ENCODE measurements at regions not wholly inside any gene's neighbourhood (a gene's known extent, or its start where the extent isn't known, plus 50 kb on each side); places are given as distances from the start of the nearest gene placed in this dataset.

- no peak overlapping the region for H3K4me3 ChIP-seq (ENCODE audit: low read depth, poor library complexity, severe bottlenecking)
- WGBS, 2 donors, result 53% methylated on average over 2 of the region's 2 CpGs
- intact Hi-C loops (cut with DNase I; ENCODE audit: low total_unique reads), result no loop called here
- no peak for TF ChIP-seq CTCF (IDR thresholded peaks at IDR 0.05)
- TF ChIP-seq POLR2A (IDR thresholded peaks at IDR 0.05), result no peak
- DNase-seq (ENCODE audit: low spot score in 2 of 2), result no peak
Observed at GRCh38 chr9:78533500-78533899, 236.6 kb downstream of the PSAT1 start.

- WGBS, 2 donors, result 95 to 96% methylated on average over 3 of the region's 3 CpGs
- intact Hi-C loops (cut with DNase I; ENCODE audit: low total_unique reads), result no loop called here
- TF ChIP-seq CTCF (IDR thresholded peaks at IDR 0.05), result no peak
- DNase-seq (ENCODE audit: low spot score in 2 of 2), result no peak
- H3K4me3 ChIP-seq (ENCODE audit: low read depth, poor library complexity, severe bottlenecking), result no peak overlapping the region
Observed at GRCh38 chr9:78539188-78539587, 242.3 kb downstream of the PSAT1 start.

GRCh38 chr9:78539904-78540303 lies 243.0 kb downstream of the PSAT1 start:
- H3K4me3 ChIP-seq (ENCODE audit: low read depth, poor library complexity, severe bottlenecking), result no peak overlapping the region
- intact Hi-C loops (cut with DNase I; ENCODE audit: low total_unique reads), result no loop called here
- 53 to 59% methylated on average over 2 of the region's 2 CpGs for WGBS, 2 donors
- TF ChIP-seq CTCF (IDR thresholded peaks at IDR 0.05), result no peak
- TF ChIP-seq POLR2A (IDR thresholded peaks at IDR 0.05), result no peak
- no peak for DNase-seq (ENCODE audit: low spot score in 2 of 2)

GRCh38 chr9:78541868-78542443 lies 245.0 kb downstream of the PSAT1 start:
- no peak for DNase-seq (ENCODE audit: low spot score in 2 of 2)
- intact Hi-C loops (cut with DNase I; ENCODE audit: low total_unique reads), result no loop called here
- 85 to 92% methylated on average over 9 of the region's 9 CpGs for WGBS, 2 donors
- TF ChIP-seq POLR2A (IDR thresholded peaks at IDR 0.05), result no peak
- no peak overlapping the region for H3K4me3 ChIP-seq (ENCODE audit: low read depth, poor library complexity, severe bottlenecking)

- intact Hi-C loops (cut with DNase I; ENCODE audit: low total_unique reads), result no loop called here
- DNase-seq (ENCODE audit: low spot score in 2 of 2), result no peak
- 73 to 78% methylated on average over 14 of the region's 14 CpGs for WGBS, 2 donors
- H3K4me3 ChIP-seq (ENCODE audit: low read depth, poor library complexity, severe bottlenecking), result no peak overlapping the region
- TF ChIP-seq POLR2A (IDR thresholded peaks at IDR 0.05) (no peak), CTCF (IDR thresholded peaks at IDR 0.05) (no peak)
Observed at GRCh38 chr9:78542491-78543181, 245.7 kb downstream of the PSAT1 start.

GRCh38 chr9:78543353-78543752 lies 246.4 kb downstream of the PSAT1 start:
- WGBS, 2 donors, result 45 to 63% methylated on average over 3 of the region's 3 CpGs
- no peak for DNase-seq (ENCODE audit: low spot score in 2 of 2)
- H3K4me3 ChIP-seq (ENCODE audit: low read depth, poor library complexity, severe bottlenecking), result no peak overlapping the region
- TF ChIP-seq POLR2A (IDR thresholded peaks at IDR 0.05) (no peak), CTCF (IDR thresholded peaks at IDR 0.05) (no peak)
- intact Hi-C loops (cut with DNase I; ENCODE audit: low total_unique reads), result no loop called here
